Endothelial cell (in vitro differentiated cells): ENCODE measurements at regions not wholly inside any gene's neighbourhood (a gene's known extent, or its start where the extent isn't known, plus 50 kb on each side); places are given as distances from the start of the nearest gene placed in this dataset.

Source experiments
- DNase-seq: peaks from one replicate; pipeline ENCODE4 v3.0.0; 2021; ENCODE audit warnings: low spot score
- H3K27ac Mint-ChIP-seq: one replicate; pipeline ENCODE4 v1.8.0; 2021; ENCODE audit warnings: mixed read lengths, inconsistent platforms; ENCODE audit not compliant: unreplicated experiment
- H3K27me3 Mint-ChIP-seq: one replicate; pipeline ENCODE4 v1.8.0; 2021; ENCODE audit warnings: mild to moderate bottlenecking, moderate library complexity, mixed read lengths, inconsistent platforms; ENCODE audit not compliant: unreplicated experiment
- H3K36me3 Mint-ChIP-seq: one replicate; pipeline ENCODE4 v1.8.0; 2021; ENCODE audit warnings: mild to moderate bottlenecking, low read depth, mixed read lengths, inconsistent platforms; ENCODE audit not compliant: unreplicated experiment
- H3K4me1 Mint-ChIP-seq: one replicate; pipeline ENCODE4 v1.8.0; 2021; ENCODE audit warnings: mild to moderate bottlenecking, mixed read lengths, inconsistent platforms; ENCODE audit not compliant: unreplicated experiment
- H3K4me3 Mint-ChIP-seq: one replicate; pipeline ENCODE4 v1.8.0; 2021; ENCODE audit warnings: mild to moderate bottlenecking, mixed read lengths, inconsistent platforms; ENCODE audit not compliant: unreplicated experiment
- H3K9me3 Mint-ChIP-seq: one replicate; pipeline ENCODE4 v1.8.0; 2021; ENCODE audit warnings: mixed read lengths, inconsistent platforms; ENCODE audit not compliant: unreplicated experiment
- TF ChIP-seq, protein P1 (sequence below): fragments of 200-600 bp; sonication (generic); IDR thresholded peaks from one replicate; pipeline ENCODE4 v1.5.0; 2021; ENCODE audit warnings: antibody characterized with exemption; ENCODE audit not compliant: unreplicated experiment

DNA sequence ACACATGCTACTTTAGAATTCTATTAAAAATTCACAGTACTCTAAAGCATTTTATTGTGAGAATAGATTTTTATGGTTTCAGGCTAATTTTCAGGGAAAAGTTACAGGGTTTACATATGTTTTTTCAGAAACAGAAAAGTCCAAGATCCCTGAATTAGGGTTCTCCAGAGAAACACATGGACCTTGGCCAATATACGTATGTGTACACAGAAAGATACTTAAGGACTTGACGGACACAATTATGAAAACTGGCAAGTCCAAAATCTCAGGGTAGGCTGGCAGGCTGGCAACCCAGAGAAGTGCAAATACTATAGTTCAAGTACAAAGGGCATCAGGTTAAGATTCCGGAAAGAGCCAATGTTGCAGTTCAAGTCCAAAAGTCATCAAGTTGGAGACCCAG, 1897.8 kb upstream of the PCDH10 start:
- Mint-ChIP-seq H3K36me3 (no peaks in the 10 kb centered on the region), H3K27me3 (no peaks in the 10 kb centered on the region), H3K4me3 (no peak overlapping the region), H3K4me1 (no peaks in the 10 kb centered on the region), H3K9me3 (no peaks in the 10 kb centered on the region), H3K27ac (no peak overlapping the region)
- TF ChIP-seq, protein P1, sequence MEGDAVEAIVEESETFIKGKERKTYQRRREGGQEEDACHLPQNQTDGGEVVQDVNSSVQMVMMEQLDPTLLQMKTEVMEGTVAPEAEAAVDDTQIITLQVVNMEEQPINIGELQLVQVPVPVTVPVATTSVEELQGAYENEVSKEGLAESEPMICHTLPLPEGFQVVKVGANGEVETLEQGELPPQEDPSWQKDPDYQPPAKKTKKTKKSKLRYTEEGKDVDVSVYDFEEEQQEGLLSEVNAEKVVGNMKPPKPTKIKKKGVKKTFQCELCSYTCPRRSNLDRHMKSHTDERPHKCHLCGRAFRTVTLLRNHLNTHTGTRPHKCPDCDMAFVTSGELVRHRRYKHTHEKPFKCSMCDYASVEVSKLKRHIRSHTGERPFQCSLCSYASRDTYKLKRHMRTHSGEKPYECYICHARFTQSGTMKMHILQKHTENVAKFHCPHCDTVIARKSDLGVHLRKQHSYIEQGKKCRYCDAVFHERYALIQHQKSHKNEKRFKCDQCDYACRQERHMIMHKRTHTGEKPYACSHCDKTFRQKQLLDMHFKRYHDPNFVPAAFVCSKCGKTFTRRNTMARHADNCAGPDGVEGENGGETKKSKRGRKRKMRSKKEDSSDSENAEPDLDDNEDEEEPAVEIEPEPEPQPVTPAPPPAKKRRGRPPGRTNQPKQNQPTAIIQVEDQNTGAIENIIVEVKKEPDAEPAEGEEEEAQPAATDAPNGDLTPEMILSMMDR: no peak
- no peak for DNase-seq

DNA sequence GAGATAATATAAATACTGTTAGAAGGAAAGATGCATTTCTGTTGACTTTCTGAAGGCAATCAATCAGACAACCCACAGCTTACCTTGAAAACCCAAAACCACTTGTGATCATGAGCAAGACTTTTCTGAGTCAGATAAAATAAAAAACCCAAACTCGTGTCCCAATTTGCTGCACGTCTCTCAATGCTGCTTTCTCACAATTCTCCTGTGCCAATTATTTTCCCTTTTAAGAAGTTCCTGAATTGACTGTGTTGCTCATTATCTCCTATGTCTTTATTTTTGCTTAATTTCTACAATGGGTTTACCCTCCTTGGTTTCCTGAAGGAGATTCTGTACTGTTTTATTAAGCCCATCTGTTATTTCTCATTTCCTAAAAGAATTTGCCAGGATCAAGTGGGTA, 1891.9 kb upstream of the PCDH10 start:
- H3K4me1 Mint-ChIP-seq: no peaks in the 10 kb centered on the region
- no peak overlapping the region for H3K27ac Mint-ChIP-seq

DNA sequence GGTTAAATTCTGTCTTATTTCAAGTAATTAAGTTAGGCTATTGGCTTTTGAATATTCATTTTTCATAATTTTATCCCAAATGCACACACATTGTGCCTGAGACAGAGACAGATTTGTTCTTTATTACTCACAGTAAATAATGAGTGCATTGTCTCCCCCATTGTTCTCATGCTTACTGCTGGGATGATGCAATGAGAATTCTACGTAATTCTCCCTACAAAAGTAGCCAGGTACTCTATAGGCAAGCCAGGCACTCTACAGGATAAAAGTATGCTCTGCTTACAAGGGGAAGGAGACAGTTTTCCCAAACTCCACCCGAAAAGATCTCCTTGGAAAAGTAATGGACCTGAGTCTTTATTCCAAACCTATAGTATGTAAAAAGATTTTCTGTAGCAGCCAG, 1890.7 kb upstream of the PCDH10 start:
- no peak for DNase-seq
- H3K9me3 Mint-ChIP-seq: no peaks in the 10 kb centered on the region

More for the DNA sequence above, 1891.9 kb upstream of the PCDH10 start:
- Mint-ChIP-seq H3K4me3 (no peak overlapping the region), H3K27me3 (no peaks in the 10 kb centered on the region), H3K9me3 (no peaks in the 10 kb centered on the region), H3K36me3 (no peaks in the 10 kb centered on the region)
- no peak for DNase-seq
- TF ChIP-seq, protein P1: no peak

DNA sequence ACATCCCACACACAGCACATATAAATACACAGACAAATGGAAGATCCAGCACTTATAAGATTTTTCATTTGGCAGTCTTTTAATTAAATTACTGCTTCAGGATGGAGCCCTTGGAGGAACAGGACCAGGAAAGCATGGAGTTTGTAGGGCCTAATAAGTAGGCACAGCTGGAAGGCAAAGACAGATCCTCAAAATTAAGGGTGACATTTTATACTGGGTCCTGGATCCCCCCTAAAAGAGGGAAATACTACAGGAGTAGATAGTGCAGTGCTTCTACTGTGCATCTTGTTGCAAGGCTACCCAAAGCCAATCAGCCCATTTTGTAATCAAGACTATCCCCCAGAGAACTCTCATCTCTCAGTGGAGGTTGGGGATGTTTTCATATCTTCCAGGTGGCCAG, 1860.7 kb upstream of the PCDH10 start:
- H3K27me3 Mint-ChIP-seq: no peaks in the 10 kb centered on the region
- H3K36me3 Mint-ChIP-seq: peaks cover 3% of the 10 kb centered on the region
- peaks cover 13% of the 10 kb centered on the region for H3K9me3 Mint-ChIP-seq
- TF ChIP-seq, protein P1: no peak
- no peaks in the 10 kb centered on the region for H3K4me1 Mint-ChIP-seq
- no peak overlapping the region for H3K27ac Mint-ChIP-seq
- no peak overlapping the region for H3K4me3 Mint-ChIP-seq
- DNase-seq: peak; percentile 14

More for the DNA sequence above, 1890.7 kb upstream of the PCDH10 start:
- TF ChIP-seq, protein P1: no peak
- Mint-ChIP-seq H3K4me3 (no peak overlapping the region), H3K36me3 (no peaks in the 10 kb centered on the region), H3K27ac (no peak overlapping the region), H3K4me1 (no peaks in the 10 kb centered on the region), H3K27me3 (no peaks in the 10 kb centered on the region)

DNA sequence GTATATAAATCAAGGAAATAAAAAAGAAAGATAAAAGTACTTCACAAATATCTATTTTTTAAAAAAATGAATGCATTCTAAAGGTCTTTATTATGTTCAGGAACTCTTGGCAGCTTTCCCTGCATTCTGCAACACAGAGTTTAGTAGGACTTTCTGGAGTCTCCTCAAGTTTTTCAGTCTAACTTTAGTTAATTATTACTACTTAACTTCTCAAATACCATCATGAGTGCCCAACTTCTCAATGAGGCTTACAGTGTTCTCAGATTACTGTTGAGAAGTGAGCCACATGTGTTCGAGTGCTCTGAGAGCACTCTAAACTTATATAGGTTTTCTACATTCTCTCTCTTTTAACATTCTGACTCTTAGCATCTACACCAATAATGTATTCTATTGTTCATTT, 1852.9 kb upstream of the PCDH10 start:
- TF ChIP-seq, protein P1: no peak
- no peaks in the 10 kb centered on the region for H3K27me3 Mint-ChIP-seq
- H3K4me3 Mint-ChIP-seq: no peak overlapping the region
- H3K36me3 Mint-ChIP-seq: peaks cover 3% of the 10 kb centered on the region
- H3K27ac Mint-ChIP-seq: no peak overlapping the region
- no peaks in the 10 kb centered on the region for H3K9me3 Mint-ChIP-seq
- DNase-seq: no peak
- no peaks in the 10 kb centered on the region for H3K4me1 Mint-ChIP-seq
